ENCODE measurements at regions not wholly inside any gene's neighbourhood (a gene's known extent, or its start where the extent isn't known, plus 50 kb on each side); places are given as distances from the start of the nearest gene placed in this dataset.

DNA sequence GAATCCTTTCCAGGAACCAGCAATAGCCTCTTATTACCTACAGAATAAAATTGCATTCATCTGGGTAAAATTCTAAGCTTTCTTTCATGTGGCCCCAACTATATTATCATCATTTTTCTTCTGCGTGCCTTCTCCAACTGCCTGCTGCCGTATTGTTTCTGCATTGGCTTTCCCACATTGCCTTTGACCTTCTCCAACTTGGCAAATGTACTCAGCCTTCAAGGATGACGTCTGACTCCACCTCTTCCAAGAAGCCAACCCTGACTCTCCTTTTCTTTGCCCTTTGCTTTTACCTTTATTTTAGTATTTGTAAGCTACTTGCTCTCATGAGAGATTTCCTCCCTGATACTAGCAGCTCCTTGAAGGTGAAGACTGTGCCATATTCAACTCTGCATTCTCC lies 200.4 kb upstream of the FAM9B start:
- no peaks in the 10 kb centered on the region for H3K36me3 ChIP-seq (ENCODE audit: insufficient read depth, low read length)
- H3K27me3 ChIP-seq (ENCODE audit: insufficient read depth, low read depth, low read length) = no peaks in the 10 kb centered on the region
- H3K27ac ChIP-seq (ENCODE audit: low read length) = no peak overlapping the region
- no peak overlapping the region for H3K9ac ChIP-seq (ENCODE audit: low read length)
- H2AFZ ChIP-seq (ENCODE audit: low read depth, low read length) = no peak overlapping the region
- no peaks in the 10 kb centered on the region for H3K9me2 ChIP-seq (ENCODE audit: insufficient read depth, low read length)
- H3K9me3 ChIP-seq (ENCODE audit: low read length) = no peaks in the 10 kb centered on the region
- H3K4me3 ChIP-seq (ENCODE audit: low read length) = no peak overlapping the region
- H3F3A ChIP-seq (ENCODE audit: insufficient read depth, low read length, poor library complexity, severe bottlenecking) = no peaks in the 10 kb centered on the region
- TF ChIP-seq RAD21 (conservative IDR thresholded peaks at IDR 0.05) (no peak), TAF1 (IDR thresholded peaks at IDR 0.05; ENCODE audit: low read depth) (no peak), SMC3 (conservative IDR thresholded peaks at IDR 0.05; ENCODE audit: poor library complexity) (no peak), EZH2 (IDR thresholded peaks at IDR 0.05; ENCODE audit: borderline replicate concordance, insufficient read depth, low read length, poor library complexity, severe bottlenecking) (no peak), MXI1 (conservative IDR thresholded peaks at IDR 0.05; ENCODE audit: poor library complexity, severe bottlenecking) (no peak), EP300 (conservative IDR thresholded peaks at IDR 0.05; ENCODE audit: poor library complexity, severe bottlenecking) (no peak), POLR2AphosphoS5 (IDR thresholded peaks at IDR 0.05) (no peak)
- TF ChIP-seq, protein P1, sequence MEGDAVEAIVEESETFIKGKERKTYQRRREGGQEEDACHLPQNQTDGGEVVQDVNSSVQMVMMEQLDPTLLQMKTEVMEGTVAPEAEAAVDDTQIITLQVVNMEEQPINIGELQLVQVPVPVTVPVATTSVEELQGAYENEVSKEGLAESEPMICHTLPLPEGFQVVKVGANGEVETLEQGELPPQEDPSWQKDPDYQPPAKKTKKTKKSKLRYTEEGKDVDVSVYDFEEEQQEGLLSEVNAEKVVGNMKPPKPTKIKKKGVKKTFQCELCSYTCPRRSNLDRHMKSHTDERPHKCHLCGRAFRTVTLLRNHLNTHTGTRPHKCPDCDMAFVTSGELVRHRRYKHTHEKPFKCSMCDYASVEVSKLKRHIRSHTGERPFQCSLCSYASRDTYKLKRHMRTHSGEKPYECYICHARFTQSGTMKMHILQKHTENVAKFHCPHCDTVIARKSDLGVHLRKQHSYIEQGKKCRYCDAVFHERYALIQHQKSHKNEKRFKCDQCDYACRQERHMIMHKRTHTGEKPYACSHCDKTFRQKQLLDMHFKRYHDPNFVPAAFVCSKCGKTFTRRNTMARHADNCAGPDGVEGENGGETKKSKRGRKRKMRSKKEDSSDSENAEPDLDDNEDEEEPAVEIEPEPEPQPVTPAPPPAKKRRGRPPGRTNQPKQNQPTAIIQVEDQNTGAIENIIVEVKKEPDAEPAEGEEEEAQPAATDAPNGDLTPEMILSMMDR (IDR thresholded peaks at IDR 0.05; ENCODE audit: poor library complexity, severe bottlenecking) = no peak
- TF ChIP-seq, protein P2, sequence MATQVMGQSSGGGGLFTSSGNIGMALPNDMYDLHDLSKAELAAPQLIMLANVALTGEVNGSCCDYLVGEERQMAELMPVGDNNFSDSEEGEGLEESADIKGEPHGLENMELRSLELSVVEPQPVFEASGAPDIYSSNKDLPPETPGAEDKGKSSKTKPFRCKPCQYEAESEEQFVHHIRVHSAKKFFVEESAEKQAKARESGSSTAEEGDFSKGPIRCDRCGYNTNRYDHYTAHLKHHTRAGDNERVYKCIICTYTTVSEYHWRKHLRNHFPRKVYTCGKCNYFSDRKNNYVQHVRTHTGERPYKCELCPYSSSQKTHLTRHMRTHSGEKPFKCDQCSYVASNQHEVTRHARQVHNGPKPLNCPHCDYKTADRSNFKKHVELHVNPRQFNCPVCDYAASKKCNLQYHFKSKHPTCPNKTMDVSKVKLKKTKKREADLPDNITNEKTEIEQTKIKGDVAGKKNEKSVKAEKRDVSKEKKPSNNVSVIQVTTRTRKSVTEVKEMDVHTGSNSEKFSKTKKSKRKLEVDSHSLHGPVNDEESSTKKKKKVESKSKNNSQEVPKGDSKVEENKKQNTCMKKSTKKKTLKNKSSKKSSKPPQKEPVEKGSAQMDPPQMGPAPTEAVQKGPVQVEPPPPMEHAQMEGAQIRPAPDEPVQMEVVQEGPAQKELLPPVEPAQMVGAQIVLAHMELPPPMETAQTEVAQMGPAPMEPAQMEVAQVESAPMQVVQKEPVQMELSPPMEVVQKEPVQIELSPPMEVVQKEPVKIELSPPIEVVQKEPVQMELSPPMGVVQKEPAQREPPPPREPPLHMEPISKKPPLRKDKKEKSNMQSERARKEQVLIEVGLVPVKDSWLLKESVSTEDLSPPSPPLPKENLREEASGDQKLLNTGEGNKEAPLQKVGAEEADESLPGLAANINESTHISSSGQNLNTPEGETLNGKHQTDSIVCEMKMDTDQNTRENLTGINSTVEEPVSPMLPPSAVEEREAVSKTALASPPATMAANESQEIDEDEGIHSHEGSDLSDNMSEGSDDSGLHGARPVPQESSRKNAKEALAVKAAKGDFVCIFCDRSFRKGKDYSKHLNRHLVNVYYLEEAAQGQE (IDR thresholded peaks at IDR 0.05; ENCODE audit: borderline replicate concordance) = no peak
- H4K20me1 ChIP-seq (ENCODE audit: insufficient read depth) = no peaks in the 10 kb centered on the region
- H3K79me2 ChIP-seq (replicated peaks; ENCODE audit: insufficient read depth, low read length) = no peaks in the 10 kb centered on the region
- H3K4me2 ChIP-seq (ENCODE audit: low read length) = no peak overlapping the region

DNA sequence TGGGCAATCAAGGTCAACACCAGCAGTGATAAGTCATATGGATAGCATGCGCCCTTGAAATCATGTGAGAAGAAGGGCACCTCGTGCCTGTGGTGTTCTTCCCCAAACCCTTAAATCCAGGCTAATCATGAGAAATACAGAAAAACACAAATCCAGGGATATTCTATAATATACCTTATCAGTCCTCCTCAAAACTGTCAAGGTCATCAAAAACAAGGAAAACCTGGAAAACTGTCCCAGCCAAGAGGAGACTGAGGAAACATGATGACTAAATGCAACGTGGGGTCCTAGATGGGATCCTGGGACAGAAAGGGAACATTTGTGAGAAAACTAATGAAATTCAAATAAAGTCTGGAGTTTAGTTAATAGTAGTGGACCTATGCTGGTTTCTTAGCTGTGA lies 201.8 kb upstream of the FAM9B start:
- H3K4me3 ChIP-seq (ENCODE audit: low read length) = no peak overlapping the region
- H3K9me3 ChIP-seq (ENCODE audit: low read length) = no peaks in the 10 kb centered on the region
- no peak overlapping the region for H2AFZ ChIP-seq (ENCODE audit: low read depth, low read length)
- no peak overlapping the region for H3K4me2 ChIP-seq (ENCODE audit: low read length)
- no peaks in the 10 kb centered on the region for H3F3A ChIP-seq (ENCODE audit: insufficient read depth, low read length, poor library complexity, severe bottlenecking)
- H3K9ac ChIP-seq (ENCODE audit: low read length) = no peak overlapping the region
- no peaks in the 10 kb centered on the region for H3K36me3 ChIP-seq (ENCODE audit: insufficient read depth, low read length)
- no peaks in the 10 kb centered on the region for H3K79me2 ChIP-seq (replicated peaks; ENCODE audit: insufficient read depth, low read length)
- TF ChIP-seq SMC3 (conservative IDR thresholded peaks at IDR 0.05; ENCODE audit: poor library complexity) (no peak), RAD21 (conservative IDR thresholded peaks at IDR 0.05) (no peak), EZH2 (IDR thresholded peaks at IDR 0.05; ENCODE audit: borderline replicate concordance, insufficient read depth, low read length, poor library complexity, severe bottlenecking) (no peak), TAF1 (IDR thresholded peaks at IDR 0.05; ENCODE audit: low read depth) (no peak), POLR2AphosphoS5 (IDR thresholded peaks at IDR 0.05) (no peak), MXI1 (conservative IDR thresholded peaks at IDR 0.05; ENCODE audit: poor library complexity, severe bottlenecking) (no peak), EP300 (conservative IDR thresholded peaks at IDR 0.05; ENCODE audit: poor library complexity, severe bottlenecking) (no peak)
- TF ChIP-seq, protein P2 (IDR thresholded peaks at IDR 0.05; ENCODE audit: borderline replicate concordance) = no peak
- TF ChIP-seq, protein P1 (IDR thresholded peaks at IDR 0.05; ENCODE audit: poor library complexity, severe bottlenecking) = no peak
- no peak overlapping the region for H3K27ac ChIP-seq (ENCODE audit: low read length)
- no peaks in the 10 kb centered on the region for H3K9me2 ChIP-seq (ENCODE audit: insufficient read depth, low read length)
- H3K27me3 ChIP-seq (ENCODE audit: insufficient read depth, low read depth, low read length) = no peaks in the 10 kb centered on the region
- no peaks in the 10 kb centered on the region for H4K20me1 ChIP-seq (ENCODE audit: insufficient read depth)
